Fibroblast of lung (primary cell): ENCODE measurements at regions not wholly inside any gene's neighbourhood (a gene's known extent, or its start where the extent isn't known, plus 50 kb on each side); places are given as distances from the start of the nearest gene placed in this dataset.

ENCODE experiments used
- CTCF ChIP-seq, 2 donors: IDR thresholded peaks in 1 of 2; conservative IDR thresholded peaks in 1 of 2; 1 replicate in 1 of 2; 2 replicates in 1 of 2; pipeline ENCODE4 v1.5.1; 2011 to 2012; ENCODE audit warnings: low read length in 2 of 2, control low read depth in 1 of 2, inconsistent platforms in 1 of 2, low read depth in 1 of 2, mild to moderate bottlenecking in 1 of 2
- EZH2 ChIP-seq: IDR thresholded peaks from 2 replicates; pipeline ENCODE4 v1.5.1; 2012; ENCODE audit warnings: low read length, control low read depth, mild to moderate bottlenecking; ENCODE audit errors: missing control alignments

- TF ChIP-seq CTCF (conservative IDR thresholded peaks at IDR 0.05 in 1 of 2, IDR thresholded peaks at IDR 0.05 in 1 of 2; ENCODE audit: low read depth in 1 of 2, low read length in 2 of 2): no peak
- no peak for TF ChIP-seq EZH2
These were observed 112.1 kb upstream of the ATP8B1 start for GRCh38 chr18:57915248-57915647.
